ENCODE measurements at regions not wholly inside any gene's neighbourhood (a gene's known extent, or its start where the extent isn't known, plus 50 kb on each side); places are given as distances from the start of the nearest gene placed in this dataset.

DNA sequence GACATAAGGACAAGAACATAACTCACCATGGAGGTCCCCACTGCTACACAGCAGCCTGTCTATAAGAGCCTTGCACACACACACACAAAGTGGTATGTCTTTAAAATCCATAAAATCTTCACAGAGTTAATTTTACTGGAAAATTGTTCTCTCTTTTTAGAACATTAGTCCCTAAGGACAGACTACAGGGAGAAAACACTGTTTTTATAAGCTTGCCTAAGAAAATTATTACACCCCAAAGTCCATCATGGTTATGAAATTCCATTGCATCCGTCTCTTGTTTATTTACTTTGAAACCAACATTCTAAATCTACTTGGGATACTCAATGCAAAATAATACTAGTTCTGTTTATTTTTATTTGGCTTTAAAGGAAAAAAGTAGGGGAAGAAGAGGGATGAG is 197.4 kb downstream of the SETD4 start:
- no peak overlapping the region for H3K27ac ChIP-seq
- DNase-seq, result no peak
- 57 to 71% methylated on average over 1 of the region's 1 CpG for WGBS, 2 donors
- H3K36me3 ChIP-seq, result no peaks in the 10 kb centered on the region
- FAIRE-seq, result no peak
- no peaks in the 10 kb centered on the region for H3K9me3 ChIP-seq
- ATAC-seq, result no peak
- intact Hi-C loops (cut with DNase I), result no loop called here
- no peaks in the 10 kb centered on the region for H3K4me1 ChIP-seq
- no peaks in the 10 kb centered on the region for H3K27me3 ChIP-seq
- no peak overlapping the region for H3K4me3 ChIP-seq
- TF ChIP-seq, protein P1, sequence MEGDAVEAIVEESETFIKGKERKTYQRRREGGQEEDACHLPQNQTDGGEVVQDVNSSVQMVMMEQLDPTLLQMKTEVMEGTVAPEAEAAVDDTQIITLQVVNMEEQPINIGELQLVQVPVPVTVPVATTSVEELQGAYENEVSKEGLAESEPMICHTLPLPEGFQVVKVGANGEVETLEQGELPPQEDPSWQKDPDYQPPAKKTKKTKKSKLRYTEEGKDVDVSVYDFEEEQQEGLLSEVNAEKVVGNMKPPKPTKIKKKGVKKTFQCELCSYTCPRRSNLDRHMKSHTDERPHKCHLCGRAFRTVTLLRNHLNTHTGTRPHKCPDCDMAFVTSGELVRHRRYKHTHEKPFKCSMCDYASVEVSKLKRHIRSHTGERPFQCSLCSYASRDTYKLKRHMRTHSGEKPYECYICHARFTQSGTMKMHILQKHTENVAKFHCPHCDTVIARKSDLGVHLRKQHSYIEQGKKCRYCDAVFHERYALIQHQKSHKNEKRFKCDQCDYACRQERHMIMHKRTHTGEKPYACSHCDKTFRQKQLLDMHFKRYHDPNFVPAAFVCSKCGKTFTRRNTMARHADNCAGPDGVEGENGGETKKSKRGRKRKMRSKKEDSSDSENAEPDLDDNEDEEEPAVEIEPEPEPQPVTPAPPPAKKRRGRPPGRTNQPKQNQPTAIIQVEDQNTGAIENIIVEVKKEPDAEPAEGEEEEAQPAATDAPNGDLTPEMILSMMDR (IDR thresholded peaks at IDR 0.05), result no peak

DNA sequence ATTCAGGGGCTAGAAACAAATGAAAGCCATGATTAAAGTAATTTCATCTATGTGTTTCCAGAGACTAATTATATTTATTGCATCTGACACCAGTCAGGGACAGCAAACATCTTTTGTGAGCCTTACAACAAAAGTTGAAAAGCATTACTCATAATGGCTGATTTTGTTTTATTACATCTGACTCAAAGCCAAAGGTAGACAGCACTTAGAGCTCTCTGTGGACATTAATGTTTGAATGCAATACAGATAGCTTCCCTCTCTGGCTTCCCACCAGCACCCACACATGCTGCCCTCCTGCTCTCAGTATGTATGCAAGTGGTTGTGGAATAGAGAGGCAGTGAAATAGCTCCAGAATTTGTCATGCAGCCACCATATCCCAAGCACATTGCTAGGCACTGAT is 198.7 kb downstream of the SETD4 start:
- H3K9me3 ChIP-seq, result no peaks in the 10 kb centered on the region
- H3K36me3 ChIP-seq, result no peaks in the 10 kb centered on the region
- no peak for DNase-seq
- TF ChIP-seq, protein P1 (IDR thresholded peaks at IDR 0.05), result no peak
- ATAC-seq, result no peak
- H3K27me3 ChIP-seq, result no peaks in the 10 kb centered on the region
- intact Hi-C loops (cut with DNase I), result no loop called here
- H3K4me1 ChIP-seq, result no peaks in the 10 kb centered on the region
- H3K27ac ChIP-seq, result no peak overlapping the region
- no peak overlapping the region for H3K4me3 ChIP-seq
- FAIRE-seq, result no peak

DNA sequence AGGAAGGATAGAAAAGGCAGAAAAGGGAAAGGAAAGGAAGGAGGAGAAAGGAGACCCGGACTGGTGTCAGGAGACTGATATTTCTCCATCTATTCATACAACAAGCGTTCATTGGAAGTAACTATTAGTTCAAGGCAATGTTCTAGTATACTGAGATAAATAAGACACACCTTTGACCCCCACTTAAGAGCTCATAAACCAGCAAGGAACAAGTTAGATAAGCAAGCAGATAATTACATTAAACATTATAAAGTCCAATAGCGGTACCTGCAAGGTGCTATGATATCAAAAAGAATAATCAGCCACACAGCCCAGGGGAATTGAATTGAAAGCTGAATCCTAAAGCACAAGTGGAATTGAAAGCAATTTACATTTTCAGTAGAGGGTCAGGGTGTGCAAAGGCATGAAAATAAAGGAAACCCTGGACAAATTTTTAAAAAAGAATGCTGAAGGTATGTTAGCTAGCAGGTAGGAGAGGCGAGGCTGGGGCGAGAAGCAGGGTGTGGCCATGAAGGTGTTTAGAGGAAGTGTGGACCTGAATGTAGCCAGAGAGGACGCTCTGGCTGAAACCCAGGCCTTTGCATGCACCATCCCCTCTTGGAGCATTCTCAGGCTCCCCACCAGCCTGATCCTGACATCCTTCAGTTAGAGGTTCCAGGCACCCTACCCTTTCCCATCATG is 200.0 kb downstream of the SETD4 start:
- Histone ChIP-seq H3K4me3 (no peak overlapping the region), H3K36me3 (no peaks in the 10 kb centered on the region), H3K27ac (no peak overlapping the region), H3K27me3 (no peaks in the 10 kb centered on the region), H3K9me3 (no peaks in the 10 kb centered on the region), H3K4me1 (no peaks in the 10 kb centered on the region)
- TF ChIP-seq, protein P1 (IDR thresholded peaks at IDR 0.05), result no peak
- intact Hi-C loops (cut with DNase I), result no loop called here
- 63 to 68% methylated on average over 6 of the region's 6 CpGs for WGBS, 2 donors
- no peak for ATAC-seq
- no peak for FAIRE-seq
- DNase-seq, result no peak

DNA sequence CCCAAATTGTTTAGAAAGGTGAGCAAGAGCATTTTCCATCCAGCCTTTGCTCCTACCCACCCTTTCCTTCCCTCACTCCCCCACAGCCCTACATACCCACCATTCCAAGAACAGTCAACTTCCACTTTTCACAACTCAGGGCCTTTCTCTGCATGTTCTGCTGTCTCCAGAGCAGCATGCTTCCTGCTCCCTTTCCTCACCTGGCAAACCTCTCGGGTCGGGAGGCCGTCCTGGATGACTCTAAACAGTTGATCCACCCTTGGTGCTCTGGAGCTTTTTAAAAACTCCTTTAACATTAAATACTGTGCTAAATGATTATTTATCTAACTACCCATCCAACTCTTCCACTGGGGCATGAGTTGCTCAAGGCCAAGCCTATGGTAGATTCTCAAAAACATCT is 200.6 kb downstream of the SETD4 start:
- ATAC-seq, result no peak
- intact Hi-C loops (cut with DNase I), result no loop called here
- H3K9me3 ChIP-seq, result no peaks in the 10 kb centered on the region
- WGBS, 2 donors, result 58 to 64% methylated on average over 3 of the region's 3 CpGs
- no peak for FAIRE-seq
- no peaks in the 10 kb centered on the region for H3K4me1 ChIP-seq
- no peaks in the 10 kb centered on the region for H3K36me3 ChIP-seq
- TF ChIP-seq, protein P1 (IDR thresholded peaks at IDR 0.05), result no peak
- DNase-seq, result no peak
- no peaks in the 10 kb centered on the region for H3K27me3 ChIP-seq
- no peak overlapping the region for H3K4me3 ChIP-seq
- H3K27ac ChIP-seq, result no peak overlapping the region

DNA sequence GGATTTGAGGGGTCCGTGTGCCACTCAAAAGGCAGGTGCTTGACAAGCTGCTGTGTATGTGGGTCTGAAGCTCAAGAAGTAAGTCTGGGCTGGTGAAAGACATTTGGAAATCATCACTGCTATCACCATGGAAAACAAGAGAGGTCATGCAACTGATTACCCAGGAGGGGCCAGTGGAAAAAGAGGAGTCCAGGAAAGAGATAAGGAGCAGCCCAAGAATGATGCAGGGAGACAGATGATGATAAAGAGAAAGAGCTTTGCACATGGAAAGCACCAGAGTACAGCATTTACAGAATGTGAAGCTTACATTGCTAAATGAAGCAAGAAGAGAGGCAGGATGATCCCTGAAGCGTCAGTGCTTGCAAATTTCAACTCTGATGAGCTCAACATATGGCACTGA is 203.2 kb downstream of the SETD4 start:
- FAIRE-seq, result no peak
- intact Hi-C loops (cut with DNase I), result no loop called here
- ATAC-seq, result no peak

More for the DNA sequence above, 203.2 kb downstream of the SETD4 start:
- no peak overlapping the region for H3K27ac ChIP-seq
- TF ChIP-seq, protein P1 (IDR thresholded peaks at IDR 0.05), result no peak
- DNase-seq, result no peak
- no peaks in the 10 kb centered on the region for H3K9me3 ChIP-seq
- no peak overlapping the region for H3K4me3 ChIP-seq
- H3K27me3 ChIP-seq, result no peaks in the 10 kb centered on the region
- peaks cover 0 to 8% (median 0%) of the 10 kb centered on the region in 3 donors for H3K4me1 ChIP-seq
- 81 to 83% methylated on average over 2 of the region's 2 CpGs for WGBS, 2 donors
- H3K36me3 ChIP-seq, result no peaks in the 10 kb centered on the region

All from pancreas (tissue), 10 donors.